Fibroblast of pulmonary artery (primary cell): ENCODE measurements at regions not wholly inside any gene's neighbourhood (a gene's known extent, or its start where the extent isn't known, plus 50 kb on each side); places are given as distances from the start of the nearest gene placed in this dataset.

Experiments
- DNase-seq: peaks from one replicate; pipeline ENCODE4 v3.0.0-alpha.2; 2010; ENCODE audit warnings: low read depth
- H3K4me3 ChIP-seq: replicated peaks from 2 replicates; pipeline ENCODE4 v1.5.1; 2011; ENCODE audit warnings: low read depth, mild to moderate bottlenecking, control low read depth, low read length, moderate library complexity
- CTCF ChIP-seq: IDR thresholded peaks from 2 replicates; pipeline ENCODE4 v1.5.1; 2011; ENCODE audit warnings: mild to moderate bottlenecking, control low read depth, low read length, inconsistent platforms; ENCODE audit errors: missing control alignments

- TF ChIP-seq CTCF: peak; percentile 36
- no peak overlapping the region for H3K4me3 ChIP-seq
- peak; percentile 48 for DNase-seq
These were observed 103.2 kb upstream of the FOXP4 start for GRCh38 chr6:41442800-41443501.

GRCh38 chr6:41443616-41444525 is 102.3 kb upstream of the FOXP4 start:
- peak; percentile 31 for DNase-seq
- H3K4me3 ChIP-seq: no peak overlapping the region
- no peak for TF ChIP-seq CTCF

GRCh38 chr6:41445261-41445660 is 100.9 kb upstream of the FOXP4 start:
- no peak overlapping the region for H3K4me3 ChIP-seq
- no peak for DNase-seq
- no peak for TF ChIP-seq CTCF

GRCh38 chr6:41446132-41446531 is 100.0 kb upstream of the FOXP4 start:
- no peak for DNase-seq
- no peak overlapping the region for H3K4me3 ChIP-seq
- no peak for TF ChIP-seq CTCF

- H3K4me3 ChIP-seq: no peak overlapping the region
- DNase-seq: no peak
- TF ChIP-seq CTCF: no peak
These were observed 99.2 kb upstream of the FOXP4 start for GRCh38 chr6:41446907-41447545.

GRCh38 chr6:41448256-41448655 is 97.9 kb upstream of the FOXP4 start:
- no peak for DNase-seq
- TF ChIP-seq CTCF: no peak
- H3K4me3 ChIP-seq: no peak overlapping the region
